Gastroesophageal sphincter (tissue), 3 donors: ENCODE measurements at regions not wholly inside any gene's neighbourhood (a gene's known extent, or its start where the extent isn't known, plus 50 kb on each side); places are given as distances from the start of the nearest gene placed in this dataset.

Experiments used
- POLR2A ChIP-seq, 2 donors: fragments of 450-650 bp; IDR thresholded peaks; one replicate each; pipeline ENCODE4 v1.6.1; 2017; ENCODE audit warnings: antibody characterized with exemption in 2 of 2, mild to moderate bottlenecking in 2 of 2, moderate library complexity in 1 of 2
- TF ChIP-seq, protein P1 (sequence below), 4 experiments: fragments of 200-600 bp in 2 of 4; fragments of 450-650 bp in 2 of 4; sonication (generic) in 1 of 4; IDR thresholded peaks; one replicate each; pipeline ENCODE4 v1.5.1; 2017 to 2019; ENCODE audit warnings: antibody characterized with exemption in 4 of 4, mild to moderate bottlenecking in 2 of 4, moderate library complexity in 2 of 4

GRCh38 chr3:6416049-6416661 is 444.8 kb upstream of the GRM7 start:
- no peak for TF ChIP-seq POLR2A (IDR thresholded peaks at IDR 0.05)
- TF ChIP-seq, protein P1, sequence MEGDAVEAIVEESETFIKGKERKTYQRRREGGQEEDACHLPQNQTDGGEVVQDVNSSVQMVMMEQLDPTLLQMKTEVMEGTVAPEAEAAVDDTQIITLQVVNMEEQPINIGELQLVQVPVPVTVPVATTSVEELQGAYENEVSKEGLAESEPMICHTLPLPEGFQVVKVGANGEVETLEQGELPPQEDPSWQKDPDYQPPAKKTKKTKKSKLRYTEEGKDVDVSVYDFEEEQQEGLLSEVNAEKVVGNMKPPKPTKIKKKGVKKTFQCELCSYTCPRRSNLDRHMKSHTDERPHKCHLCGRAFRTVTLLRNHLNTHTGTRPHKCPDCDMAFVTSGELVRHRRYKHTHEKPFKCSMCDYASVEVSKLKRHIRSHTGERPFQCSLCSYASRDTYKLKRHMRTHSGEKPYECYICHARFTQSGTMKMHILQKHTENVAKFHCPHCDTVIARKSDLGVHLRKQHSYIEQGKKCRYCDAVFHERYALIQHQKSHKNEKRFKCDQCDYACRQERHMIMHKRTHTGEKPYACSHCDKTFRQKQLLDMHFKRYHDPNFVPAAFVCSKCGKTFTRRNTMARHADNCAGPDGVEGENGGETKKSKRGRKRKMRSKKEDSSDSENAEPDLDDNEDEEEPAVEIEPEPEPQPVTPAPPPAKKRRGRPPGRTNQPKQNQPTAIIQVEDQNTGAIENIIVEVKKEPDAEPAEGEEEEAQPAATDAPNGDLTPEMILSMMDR (IDR thresholded peaks at IDR 0.05) = no peak
